ENCODE measurements at regions not wholly inside any gene's neighbourhood (a gene's known extent, or its start where the extent isn't known, plus 50 kb on each side); places are given as distances from the start of the nearest gene placed in this dataset.

- DNase-seq = no peak
Observed at GRCh38 chr13:29922281-29922821, 71.9 kb upstream of the UBL3 start.

GRCh38 chr13:29921542-29921941 lies 71.1 kb upstream of the UBL3 start:
- no peak for DNase-seq

GRCh38 chr13:29920025-29920643 lies 69.7 kb upstream of the UBL3 start:
- no peak for DNase-seq

- no peak for DNase-seq
Observed at GRCh38 chr13:29918845-29919244, 68.4 kb upstream of the UBL3 start.

- no peak for DNase-seq
Observed at GRCh38 chr13:29917650-29918049, 67.2 kb upstream of the UBL3 start.

- peak in 1 of 2 experiments; percentile 11 for DNase-seq
Observed at GRCh38 chr13:29914581-29914980, 64.2 kb upstream of the UBL3 start.

- no peak for DNase-seq
Observed at GRCh38 chr13:29911781-29912418, 61.5 kb upstream of the UBL3 start.

GRCh38 chr13:29909975-29910674 lies 59.7 kb upstream of the UBL3 start:
- no peak for DNase-seq

GRCh38 chr13:29909081-29909730 lies 58.8 kb upstream of the UBL3 start:
- DNase-seq = no peak

- DNase-seq = no peak
Observed at GRCh38 chr13:29908416-29909080, 58.1 kb upstream of the UBL3 start.

- DNase-seq = no peak
Observed at GRCh38 chr13:29907670-29908069, 57.3 kb upstream of the UBL3 start.

GRCh38 chr13:29906432-29907011 lies 56.1 kb upstream of the UBL3 start:
- no peak for DNase-seq

- peak; percentile 39 to 50 for DNase-seq
Observed at GRCh38 chr13:29905845-29906244, 55.4 kb upstream of the UBL3 start.

- no peak for DNase-seq
Observed at GRCh38 chr13:29903996-29904395, 53.6 kb upstream of the UBL3 start.

GRCh38 chr13:29903543-29903942 lies 53.1 kb upstream of the UBL3 start:
- DNase-seq = no peak

GRCh38 chr13:29902632-29903305 lies 52.4 kb upstream of the UBL3 start:
- no peak for DNase-seq

- DNase-seq = no peak
Observed at GRCh38 chr13:29901710-29902631, 51.6 kb upstream of the UBL3 start.

Data from AML-193 (cell line).